ENCODE measurements at regions not wholly inside any gene's neighbourhood (a gene's known extent, or its start where the extent isn't known, plus 50 kb on each side); places are given as distances from the start of the nearest gene placed in this dataset.

- TF ChIP-seq TCF12 (IDR thresholded peaks at IDR 0.05; ENCODE audit: low read depth) (no peak), CREB1 (IDR thresholded peaks at IDR 0.05; ENCODE audit: low read depth) (no peak), TAF1 (IDR thresholded peaks at IDR 0.05; ENCODE audit: low read depth) (no peak), REST (IDR thresholded peaks at IDR 0.05; ENCODE audit: low read depth) (no peak), NFIC (IDR thresholded peaks at IDR 0.05) (no peak), TEAD4 (IDR thresholded peaks at IDR 0.05) (no peak), EP300 (IDR thresholded peaks at IDR 0.05; ENCODE audit: borderline replicate concordance) (no peak), RAD21 (IDR thresholded peaks at IDR 0.05; ENCODE audit: low read depth) (no peak), CEBPB (IDR thresholded peaks at IDR 0.05) (no peak), USF1 (IDR thresholded peaks at IDR 0.05) (no peak), YY1 (IDR thresholded peaks at IDR 0.05; ENCODE audit: low read depth) (no peak), ZBTB7A (IDR thresholded peaks at IDR 0.05; ENCODE audit: low read depth) (no peak), FOXM1 (IDR thresholded peaks at IDR 0.05; ENCODE audit: borderline replicate concordance, low read depth) (no peak)
Measured at GRCh38 chr5:71794061-71794695, 75.1 kb downstream of the CARTPT start.

GRCh38 chr5:71802673-71803072 lies 83.6 kb downstream of the CARTPT start:
- no peak for TF ChIP-seq REST (IDR thresholded peaks at IDR 0.05; ENCODE audit: low read depth)
- no peak for TF ChIP-seq MAX (IDR thresholded peaks at IDR 0.05)
- TF ChIP-seq FOXM1 (IDR thresholded peaks at IDR 0.05; ENCODE audit: borderline replicate concordance, low read depth) = no peak
- TF ChIP-seq CEBPB (IDR thresholded peaks at IDR 0.05) = no peak
- TF ChIP-seq EP300 (IDR thresholded peaks at IDR 0.05; ENCODE audit: borderline replicate concordance) = no peak
- TF ChIP-seq USF1 (IDR thresholded peaks at IDR 0.05) = no peak
- no peak for TF ChIP-seq ZBTB7A (IDR thresholded peaks at IDR 0.05; ENCODE audit: low read depth)
- TF ChIP-seq NFIC (IDR thresholded peaks at IDR 0.05) = no peak
- TF ChIP-seq TCF12 (IDR thresholded peaks at IDR 0.05; ENCODE audit: low read depth) = no peak
- no peak for TF ChIP-seq TAF1 (IDR thresholded peaks at IDR 0.05; ENCODE audit: low read depth)
- TF ChIP-seq YY1 (IDR thresholded peaks at IDR 0.05; ENCODE audit: low read depth) = no peak

GRCh38 chr5:71806711-71807110 lies 87.6 kb downstream of the CARTPT start:
- TF ChIP-seq CREB1 (IDR thresholded peaks at IDR 0.05; ENCODE audit: low read depth) = no peak

GRCh38 chr5:71807909-71808308 lies 88.8 kb downstream of the CARTPT start:
- TF ChIP-seq EGR1 (IDR thresholded peaks at IDR 0.05) = no peak
- no peak for TF ChIP-seq MAX (IDR thresholded peaks at IDR 0.05)
- no peak for TF ChIP-seq FOXM1 (IDR thresholded peaks at IDR 0.05; ENCODE audit: borderline replicate concordance, low read depth)
- no peak for TF ChIP-seq NFIC (IDR thresholded peaks at IDR 0.05)
- no peak for TF ChIP-seq TEAD4 (IDR thresholded peaks at IDR 0.05)
- TF ChIP-seq TCF12 (IDR thresholded peaks at IDR 0.05; ENCODE audit: low read depth) = no peak

- TF ChIP-seq RAD21 (IDR thresholded peaks at IDR 0.05; ENCODE audit: low read depth) (no peak), TCF12 (IDR thresholded peaks at IDR 0.05; ENCODE audit: low read depth) (no peak), USF1 (IDR thresholded peaks at IDR 0.05) (no peak), REST (IDR thresholded peaks at IDR 0.05; ENCODE audit: low read depth) (no peak), EP300 (IDR thresholded peaks at IDR 0.05; ENCODE audit: borderline replicate concordance) (no peak), YY1 (IDR thresholded peaks at IDR 0.05; ENCODE audit: low read depth) (no peak), FOXM1 (IDR thresholded peaks at IDR 0.05; ENCODE audit: borderline replicate concordance, low read depth) (no peak), MAX (IDR thresholded peaks at IDR 0.05) (no peak), TEAD4 (IDR thresholded peaks at IDR 0.05) (no peak), CREB1 (IDR thresholded peaks at IDR 0.05; ENCODE audit: low read depth) (no peak), EGR1 (IDR thresholded peaks at IDR 0.05) (no peak), ZBTB7A (IDR thresholded peaks at IDR 0.05; ENCODE audit: low read depth) (no peak)
Measured at GRCh38 chr5:71809446-71809845, 90.4 kb downstream of the CARTPT start.
